Neural progenitor cell (in vitro differentiated cells): ENCODE measurements at regions not wholly inside any gene's neighbourhood (a gene's known extent, or its start where the extent isn't known, plus 50 kb on each side); places are given as distances from the start of the nearest gene placed in this dataset.
"Not testable (repeated sequence)": the region's sequence is repeated elsewhere in the genome, so short reads cannot be mapped to it uniquely, and the experiment has no call there.

Experiments used
- DNase-seq: peaks from one replicate; pipeline ENCODE4 v3.0.0-alpha.2; 2016; ENCODE audit warnings: low spot score
- H2AFZ ChIP-seq: fragments of 200-600 bp; sonication (generic); replicated peaks from 2 replicates; pipeline ENCODE4 v1.6.1; 2016; ENCODE audit warnings: antibody characterized with exemption
- H3F3A ChIP-seq: fragments of 200-600 bp; sonication (generic); 2 replicates; pipeline ENCODE4 v1.6.1; 2016; ENCODE audit warnings: antibody characterized with exemption, low read depth
- H3K27ac ChIP-seq: fragments of 200-600 bp; sonication (generic); 2 replicates; pipeline ENCODE4 v1.5.1; 2016; ENCODE audit warnings: mild to moderate bottlenecking
- H3K27me3 ChIP-seq: fragments of 200-600 bp; sonication (generic); 2 replicates; pipeline ENCODE4 v1.6.1; 2016; ENCODE audit warnings: mild to moderate bottlenecking, moderate library complexity
- H3K36me3 ChIP-seq: fragments of 200-600 bp; sonication (generic); 2 replicates; pipeline ENCODE4 v1.5.1; 2016
- H3K4me1 ChIP-seq: fragments of 200-600 bp; sonication (generic); 2 replicates; pipeline ENCODE4 v1.6.1; 2016; ENCODE audit warnings: mixed run types
- H3K4me2 ChIP-seq: fragments of 200-600 bp; sonication (generic); 2 replicates; pipeline ENCODE4 v1.6.1; 2016
- H3K4me3 ChIP-seq: fragments of 200-600 bp; sonication (generic); 2 replicates; pipeline ENCODE4 v1.5.1; 2016
- H3K79me2 ChIP-seq: fragments of 200-600 bp; sonication (generic); 2 replicates; pipeline ENCODE4 v1.6.1; 2016; ENCODE audit warnings: low read depth
- H3K9ac ChIP-seq: fragments of 200-600 bp; sonication (generic); 2 replicates; pipeline ENCODE4 v1.6.1; 2016
- H3K9me3 ChIP-seq: fragments of 200-600 bp; sonication (generic); 2 replicates; pipeline ENCODE4 v1.5.1; 2016; ENCODE audit warnings: low read depth
- H4K20me1 ChIP-seq: fragments of 200-600 bp; sonication (generic); 2 replicates; pipeline ENCODE4 v1.6.1; 2016; ENCODE audit warnings: low read depth
- H3K27ac Mint-ChIP-seq: 3 replicates; pipeline ENCODE4 v1.8.0; 2021; ENCODE audit warnings: mixed read lengths
- H3K27me3 Mint-ChIP-seq: 2 replicates; pipeline ENCODE4 v1.8.0; 2022; ENCODE audit warnings: low read depth, mild to moderate bottlenecking, inconsistent platforms, moderate library complexity, mixed read lengths; ENCODE audit not compliant: insufficient read depth
- H3K36me3 Mint-ChIP-seq: 3 replicates; pipeline ENCODE4 v1.8.0; 2021; ENCODE audit warnings: mixed read lengths
- H3K4me1 Mint-ChIP-seq: 3 replicates; pipeline ENCODE4 v1.8.0; 2021; ENCODE audit warnings: mixed read lengths
- H3K4me3 Mint-ChIP-seq: 3 replicates; pipeline ENCODE4 v1.8.0; 2021; ENCODE audit warnings: mild to moderate bottlenecking, moderate library complexity, mixed read lengths
- H3K9me3 Mint-ChIP-seq: 3 replicates; pipeline ENCODE4 v1.8.0; 2020; ENCODE audit warnings: mixed read lengths
- CTCF ChIP-seq: fragments of 200-600 bp; sonication (generic); IDR thresholded peaks from 2 replicates; pipeline ENCODE4 v1.5.1; 2017; ENCODE audit warnings: antibody characterized with exemption, mild to moderate bottlenecking
- EZH2 ChIP-seq: fragments of 200-600 bp; sonication (generic); IDR thresholded peaks from 2 replicates; pipeline ENCODE4 v1.6.1; 2017; ENCODE audit warnings: antibody characterized with exemption, mild to moderate bottlenecking, moderate library complexity
- EZH2phosphoT487 ChIP-seq: fragments of 200-600 bp; sonication (generic); IDR thresholded peaks from 2 replicates; pipeline ENCODE4 v1.6.1; 2017; ENCODE audit warnings: antibody characterized with exemption

- Mint-ChIP-seq H3K27me3 (peaks cover 3% of the 10 kb centered on the region), H3K36me3 (no peaks in the 10 kb centered on the region), H3K27ac (no peak overlapping the region), H3K4me1 (no peaks in the 10 kb centered on the region), H3K9me3 (peaks cover 5% of the 10 kb centered on the region), H3K4me3 (no peak overlapping the region)
- Histone ChIP-seq H3K9ac (no peak overlapping the region), H3K9me3 (peaks cover 12% of the 10 kb centered on the region), H3K27me3 (no peaks in the 10 kb centered on the region), H3K36me3 (no peaks in the 10 kb centered on the region), H3F3A (no peaks in the 10 kb centered on the region), H3K79me2 (no peaks in the 10 kb centered on the region), H3K4me1 (no peaks in the 10 kb centered on the region), H3K4me2 (no peak overlapping the region), H4K20me1 (no peaks in the 10 kb centered on the region), H3K4me3 (no peak overlapping the region), H2AFZ (no peak overlapping the region), H3K27ac (no peak overlapping the region)
- no peak for DNase-seq
- TF ChIP-seq CTCF: no peak
- no peak for TF ChIP-seq EZH2phosphoT487
- no peak for TF ChIP-seq EZH2
Observed at GRCh38 chr14:56431013-56431412, 148.6 kb upstream of the TMEM260 start.

GRCh38 chr14:56449670-56450213 lies 129.9 kb upstream of the TMEM260 start:
- Histone ChIP-seq H2AFZ (no peak overlapping the region), H3K27me3 (no peaks in the 10 kb centered on the region), H3K79me2 (no peaks in the 10 kb centered on the region), H3K36me3 (no peaks in the 10 kb centered on the region), H3K9me3 (peaks cover 4% of the 10 kb centered on the region), H3K4me2 (no peak overlapping the region), H3K4me1 (no peaks in the 10 kb centered on the region), H3F3A (no peaks in the 10 kb centered on the region), H4K20me1 (no peaks in the 10 kb centered on the region), H3K27ac (no peak overlapping the region), H3K4me3 (no peak overlapping the region), H3K9ac (no peak overlapping the region)
- no peak for DNase-seq
- TF ChIP-seq EZH2phosphoT487 (no peak), EZH2 (no peak), CTCF (no peak)
- H3K27me3 Mint-ChIP-seq: peaks cover 2% of the 10 kb centered on the region
- H3K27ac Mint-ChIP-seq: no peak overlapping the region
- no peaks in the 10 kb centered on the region for H3K4me1 Mint-ChIP-seq
- peaks cover 21% of the 10 kb centered on the region for H3K9me3 Mint-ChIP-seq
- peaks cover 2% of the 10 kb centered on the region for H3K36me3 Mint-ChIP-seq
- H3K4me3 Mint-ChIP-seq: no peak overlapping the region

GRCh38 chr14:56452940-56453339 lies 126.7 kb upstream of the TMEM260 start:
- Mint-ChIP-seq H3K27me3 (no peaks in the 10 kb centered on the region), H3K9me3 (peaks cover 20% of the 10 kb centered on the region), H3K4me1 (no peaks in the 10 kb centered on the region), H3K4me3 (no peak overlapping the region), H3K27ac (no peak overlapping the region), H3K36me3 (no peaks in the 10 kb centered on the region)
- Histone ChIP-seq H3K4me2 (no peak overlapping the region), H3K9me3 (peaks cover 4% of the 10 kb centered on the region), H3K9ac (no peak overlapping the region), H2AFZ (no peak overlapping the region), H3K4me3 (no peak overlapping the region), H3K79me2 (no peaks in the 10 kb centered on the region), H3K27ac (no peak overlapping the region), H3K27me3 (no peaks in the 10 kb centered on the region), H4K20me1 (no peaks in the 10 kb centered on the region), H3K4me1 (no peaks in the 10 kb centered on the region), H3F3A (no peaks in the 10 kb centered on the region), H3K36me3 (no peaks in the 10 kb centered on the region)
- TF ChIP-seq EZH2 (no peak), EZH2phosphoT487 (no peak), CTCF (no peak)
- DNase-seq: no peak

GRCh38 chr14:56454680-56455079 lies 124.9 kb upstream of the TMEM260 start:
- not testable (repeated sequence) for H3K36me3 Mint-ChIP-seq, H3K4me3 Mint-ChIP-seq, H3K4me1 ChIP-seq, H3K4me1 Mint-ChIP-seq, H3K27me3 ChIP-seq, H2AFZ ChIP-seq, H3K27ac Mint-ChIP-seq, H3K79me2 ChIP-seq, H3K27me3 Mint-ChIP-seq, H3F3A ChIP-seq, H3K9ac ChIP-seq, H3K4me2 ChIP-seq, H3K36me3 ChIP-seq, H3K27ac ChIP-seq, H3K9me3 ChIP-seq, H3K4me3 ChIP-seq, DNase-seq, H4K20me1 ChIP-seq
- H3K9me3 Mint-ChIP-seq: peaks cover 11% of the 10 kb centered on the region
